ENCODE measurements at regions not wholly inside any gene's neighbourhood (a gene's known extent, or its start where the extent isn't known, plus 50 kb on each side); places are given as distances from the start of the nearest gene placed in this dataset.

DNA sequence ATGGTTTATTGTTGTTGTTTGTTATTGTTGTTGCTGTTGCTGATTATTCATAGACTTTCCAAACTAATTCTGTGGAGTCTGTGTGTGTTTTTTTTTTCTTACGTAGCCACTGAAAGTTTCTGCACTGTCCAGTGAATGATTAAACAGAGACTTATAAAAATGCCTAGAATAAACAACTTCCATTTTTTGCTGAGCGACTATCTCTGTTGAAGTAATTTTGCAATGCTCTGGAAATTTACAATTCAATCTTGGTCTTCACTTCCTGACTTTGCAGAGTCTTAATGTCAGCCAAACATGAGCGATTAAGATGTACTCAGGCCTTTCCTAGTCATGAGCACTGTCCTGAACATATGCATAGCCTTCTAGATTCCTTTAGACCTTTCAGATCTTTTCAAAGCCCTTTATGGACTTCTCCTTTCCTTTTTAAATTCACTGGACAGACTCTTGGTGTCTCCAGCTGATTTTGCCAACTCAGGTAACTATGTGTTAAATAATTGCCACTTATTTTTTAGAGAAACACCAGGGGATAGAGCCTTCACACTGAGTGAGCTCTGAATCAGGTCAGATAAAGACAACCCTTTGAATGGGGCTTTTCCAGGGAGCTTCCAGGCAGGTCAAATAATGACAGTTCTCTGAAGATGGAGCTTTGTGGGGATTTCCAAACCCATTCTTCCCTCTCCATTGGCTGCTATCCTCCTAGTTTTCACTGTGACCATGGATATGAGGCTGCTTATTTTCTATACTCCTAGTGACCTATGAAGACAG is 622.8 kb upstream of the EPHA7 start:
- DNase-seq (ENCODE audit: low read depth in 1 of 2, low spot score in 1 of 2), result no peak
- Histone ChIP-seq H3K4me1 (no peaks in the 10 kb centered on the region), H3K4me2 (no peak overlapping the region; the same call in 2 of the 3 replicates), H3K4me3 (no peak overlapping the region), H3K9me3 (no peaks in the 10 kb centered on the region), H3K27ac (no peak overlapping the region)
- ChIA-PET POLR2A (no interaction called here), CTCF (no interaction called here)
- FAIRE-seq, result no peak
- WGBS (ENCODE audit: missing lambda C conversion rate), result 8% methylated on average over 3 of the region's 3 CpGs
- TF ChIP-seq FOSB (CRISPR knock-in tag; IDR thresholded peaks at IDR 0.05), result no peak
- no peak for TF ChIP-seq HDAC2 (IDR thresholded peaks at IDR 0.05)
- no peak for TF ChIP-seq EHMT2 (IDR thresholded peaks at IDR 0.05; ENCODE audit: low read depth)
- TF ChIP-seq CHD4 (IDR thresholded peaks at IDR 0.05; ENCODE audit: borderline replicate concordance), result no peak
- no peak for TF ChIP-seq KDM1A (IDR thresholded peaks at IDR 0.05; ENCODE audit: low read depth)
- TF ChIP-seq, protein P1, sequence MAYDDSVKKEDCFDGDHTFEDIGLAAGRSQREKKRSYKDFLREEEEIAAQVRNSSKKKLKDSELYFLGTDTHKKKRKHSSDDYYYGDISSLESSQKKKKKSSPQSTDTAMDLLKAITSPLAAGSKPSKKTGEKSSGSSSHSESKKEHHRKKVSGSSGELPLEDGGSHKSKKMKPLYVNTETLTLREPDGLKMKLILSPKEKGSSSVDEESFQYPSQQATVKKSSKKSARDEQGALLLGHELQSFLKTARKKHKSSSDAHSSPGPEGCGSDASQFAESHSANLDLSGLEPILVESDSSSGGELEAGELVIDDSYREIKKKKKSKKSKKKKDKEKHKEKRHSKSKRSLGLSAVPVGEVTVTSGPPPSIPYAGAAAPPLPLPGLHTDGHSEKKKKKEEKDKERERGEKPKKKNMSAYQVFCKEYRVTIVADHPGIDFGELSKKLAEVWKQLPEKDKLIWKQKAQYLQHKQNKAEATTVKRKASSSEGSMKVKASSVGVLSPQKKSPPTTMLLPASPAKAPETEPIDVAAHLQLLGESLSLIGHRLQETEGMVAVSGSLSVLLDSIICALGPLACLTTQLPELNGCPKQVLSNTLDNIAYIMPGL (CRISPR knock-in tag; IDR thresholded peaks at IDR 0.05; ENCODE audit: borderline replicate concordance), result no peak
- no peak for ATAC-seq

DNA sequence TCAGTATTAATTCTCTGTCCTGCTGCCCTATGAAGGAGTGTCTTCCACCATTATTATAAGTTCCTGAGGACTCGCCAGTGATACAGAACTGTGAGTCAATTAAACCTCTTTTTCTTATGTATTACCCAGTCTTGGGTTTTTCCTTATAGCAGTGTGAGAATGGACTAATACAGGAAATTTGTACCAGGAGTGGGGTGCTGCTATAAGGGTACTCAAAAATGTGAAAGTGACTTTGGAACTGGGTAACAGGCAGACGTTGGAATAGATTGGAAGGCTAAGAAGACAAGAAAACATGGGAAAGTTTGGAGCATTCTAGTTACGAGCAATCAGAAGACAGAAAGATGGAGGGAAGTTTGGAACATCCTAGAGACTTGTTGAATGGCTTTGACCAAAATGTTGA is 616.7 kb upstream of the EPHA7 start:
- FAIRE-seq (no peak), DNase-seq (ENCODE audit: low read depth in 1 of 2, low spot score in 1 of 2) (no peak), ATAC-seq (no peak)
- H3K4me2 ChIP-seq, result no peak overlapping the region
- no peaks in the 10 kb centered on the region for H3K9me3 ChIP-seq
- no peak for TF ChIP-seq PHF8 (IDR thresholded peaks at IDR 0.05; ENCODE audit: borderline replicate concordance, low read depth)
- no peaks in the 10 kb centered on the region for H3K4me1 ChIP-seq
- WGBS (ENCODE audit: missing lambda C conversion rate), result 22% methylated on average over 3 of the region's 3 CpGs
- POLR2A ChIA-PET, result no interaction called here
- no peak overlapping the region for H3K27ac ChIP-seq
- H3K4me3 ChIP-seq, result no peak overlapping the region
- CTCF ChIA-PET, result no interaction called here

DNA sequence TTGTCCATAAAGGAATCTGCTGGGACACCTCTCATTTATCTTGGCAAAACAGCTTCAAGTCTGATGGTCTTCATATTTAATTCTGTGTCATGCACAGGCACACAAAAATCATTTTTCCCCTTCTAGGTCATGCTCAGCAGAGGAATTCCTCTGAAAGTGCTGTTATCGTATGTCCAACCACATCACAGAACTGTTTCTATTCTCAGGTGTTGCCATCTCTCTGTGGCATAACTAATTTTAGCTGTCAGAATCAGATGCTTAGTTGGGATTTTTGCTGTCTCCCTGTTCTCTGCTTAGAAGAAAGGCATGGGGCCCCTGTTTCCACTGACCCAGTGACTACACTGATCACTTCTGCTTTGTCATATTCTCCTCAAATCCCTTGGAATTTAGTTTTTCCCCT is 608.0 kb upstream of the EPHA7 start:
- H3K9me3 ChIP-seq, result no peaks in the 10 kb centered on the region
- DNase-seq (ENCODE audit: low read depth in 1 of 2, low spot score in 1 of 2) (no peak), FAIRE-seq (no peak), ATAC-seq (no peak)
- H3K27ac ChIP-seq, result no peak overlapping the region
- H3K4me1 ChIP-seq, result no peaks in the 10 kb centered on the region
- ChIA-PET CTCF (no interaction called here), POLR2A (no interaction called here)
- no peak overlapping the region for H3K4me3 ChIP-seq
- TF ChIP-seq FOSL2 (IDR thresholded peaks at IDR 0.05), result no peak
- no peak for TF ChIP-seq FOSL2 (CRISPR knock-in tag; IDR thresholded peaks at IDR 0.05)
- no peak for TF ChIP-seq HDAC2 (IDR thresholded peaks at IDR 0.05)
- no peak for TF ChIP-seq RCOR1 (IDR thresholded peaks at IDR 0.05; ENCODE audit: low read depth, low read length)
- no peak for TF ChIP-seq SMC3 (IDR thresholded peaks at IDR 0.05)
- TF ChIP-seq RARB (CRISPR knock-in tag; IDR thresholded peaks at IDR 0.05), result no peak
- no peak for TF ChIP-seq ZFP36 (IDR thresholded peaks at IDR 0.05; ENCODE audit: borderline replicate concordance, partially characterized antibody)
- TF ChIP-seq MYC (IDR thresholded peaks at IDR 0.05; ENCODE audit: borderline replicate concordance, low read length), result no peak
- TF ChIP-seq ESRRA (IDR thresholded peaks at IDR 0.05; ENCODE audit: borderline replicate concordance, low read length), result no peak
- no peak for TF ChIP-seq POLR2AphosphoS2 (conservative IDR thresholded peaks at IDR 0.05; ENCODE audit: low read length)
- TF ChIP-seq ZNF302 (CRISPR knock-in tag; IDR thresholded peaks at IDR 0.05), result no peak
- no peak for TF ChIP-seq ZC3H11A (IDR thresholded peaks at IDR 0.05)
- TF ChIP-seq CHD4 (IDR thresholded peaks at IDR 0.05; ENCODE audit: borderline replicate concordance), result no peak
- no peak for TF ChIP-seq EHMT2 (IDR thresholded peaks at IDR 0.05; ENCODE audit: low read depth)
- no peak for TF ChIP-seq FOSB (CRISPR knock-in tag; IDR thresholded peaks at IDR 0.05)
- no peak for TF ChIP-seq MAZ (IDR thresholded peaks at IDR 0.05; ENCODE audit: borderline replicate concordance, low read depth, low read length)
- TF ChIP-seq, protein P2, sequence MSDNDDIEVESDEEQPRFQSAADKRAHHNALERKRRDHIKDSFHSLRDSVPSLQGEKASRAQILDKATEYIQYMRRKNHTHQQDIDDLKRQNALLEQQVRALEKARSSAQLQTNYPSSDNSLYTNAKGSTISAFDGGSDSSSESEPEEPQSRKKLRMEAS (IDR thresholded peaks at IDR 0.05), result no peak
- no peak for TF ChIP-seq KDM5A (IDR thresholded peaks at IDR 0.05)
- TF ChIP-seq PHF8 (IDR thresholded peaks at IDR 0.05; ENCODE audit: borderline replicate concordance, low read depth), result no peak
- 37% methylated on average over 1 of the region's 1 CpG for WGBS (ENCODE audit: missing lambda C conversion rate)
- H3K4me2 ChIP-seq, result no peak overlapping the region

All from A549 (cell line).